HG03432 (cell line): ENCODE measurements at regions not wholly inside any gene's neighbourhood (a gene's known extent, or its start where the extent isn't known, plus 50 kb on each side); places are given as distances from the start of the nearest gene placed in this dataset.
"Not testable (repeated sequence)": the region's sequence is repeated elsewhere in the genome, so short reads cannot be mapped to it uniquely, and the experiment has no call there.

Source experiments
- ATAC-seq: cut with Tn5 transposase; IDR thresholded peaks from one replicate; pipeline ENCODE4 v1.9.1; 2021; ENCODE audit warnings: mild to moderate bottlenecking, moderate library complexity; ENCODE audit not compliant: unreplicated experiment

- ATAC-seq, result no peak
These were observed 50.0 kb downstream of the SPRING1 start for GRCh38 chr12:116687888-116688287.

GRCh38 chr12:116684891-116685290, 53.0 kb downstream of the SPRING1 start:
- no peak for ATAC-seq

- ATAC-seq, result no peak
These were observed 60.6 kb downstream of the SPRING1 start for GRCh38 chr12:116677202-116677661.

GRCh38 chr12:116675339-116676107, 62.3 kb downstream of the SPRING1 start:
- no peak for ATAC-seq

- no peak for ATAC-seq
These were observed 63.2 kb downstream of the SPRING1 start for GRCh38 chr12:116674643-116675183.

GRCh38 chr12:116673681-116674111, 64.2 kb downstream of the SPRING1 start:
- peak; percentile 7 for ATAC-seq

- ATAC-seq, result peak; percentile 77
These were observed 64.9 kb downstream of the SPRING1 start for GRCh38 chr12:116672842-116673516.

GRCh38 chr12:116672010-116672409, 65.9 kb downstream of the SPRING1 start:
- no peak for ATAC-seq

- ATAC-seq, result no peak
These were observed 67.0 kb downstream of the SPRING1 start for GRCh38 chr12:116670859-116671258.

GRCh38 chr12:116667752-116668151, 70.1 kb downstream of the SPRING1 start:
- no peak for ATAC-seq

GRCh38 chr12:116666829-116667228, 71.0 kb downstream of the SPRING1 start:
- not testable (repeated sequence) for ATAC-seq

GRCh38 chr12:116666305-116666673, 71.6 kb downstream of the SPRING1 start:
- no peak for ATAC-seq

GRCh38 chr12:116665666-116666304, 72.1 kb downstream of the SPRING1 start:
- ATAC-seq, result no peak

- no peak for ATAC-seq
These were observed 73.8 kb downstream of the SPRING1 start for GRCh38 chr12:116664085-116664484.

- ATAC-seq, result no peak
These were observed 75.2 kb downstream of the SPRING1 start for GRCh38 chr12:116662612-116663144.

GRCh38 chr12:116661341-116661740, 76.5 kb downstream of the SPRING1 start:
- ATAC-seq, result no peak

- not testable (repeated sequence) for ATAC-seq
These were observed 77.1 kb downstream of the SPRING1 start for GRCh38 chr12:116660740-116661139.

- ATAC-seq, result no peak
These were observed 77.9 kb downstream of the SPRING1 start for GRCh38 chr12:116659771-116660481.

GRCh38 chr12:116657921-116658495, 79.9 kb downstream of the SPRING1 start:
- ATAC-seq, result no peak

GRCh38 chr12:116656306-116656705, 81.6 kb downstream of the SPRING1 start:
- no peak for ATAC-seq
